KOPT-K1 (cell line): ENCODE measurements at regions not wholly inside any gene's neighbourhood (a gene's known extent, or its start where the extent isn't known, plus 50 kb on each side); places are given as distances from the start of the nearest gene placed in this dataset.
"Not testable (repeated sequence)": the region's sequence is repeated elsewhere in the genome, so short reads cannot be mapped to it uniquely, and the experiment has no call there.

Source experiments
- H3K27ac ChIP-seq: fragments of 200-600 bp; sonication (generic); 2 replicates; pipeline ENCODE4 v1.5.1; 2016; ENCODE audit warnings: antibody characterized with exemption, mild to moderate bottlenecking, low read depth, low read length; ENCODE audit not compliant: poor library complexity, severe bottlenecking
- H3K36me3 ChIP-seq: fragments of 200-600 bp; sonication (generic); 2 replicates; pipeline ENCODE4 v1.5.1; 2017; ENCODE audit warnings: antibody characterized with exemption, mild to moderate bottlenecking, low read length, moderate library complexity; ENCODE audit not compliant: insufficient read depth
- H3K9me3 ChIP-seq: fragments of 200-600 bp; sonication (generic); 2 replicates; pipeline ENCODE4 v1.5.1; 2017; ENCODE audit warnings: antibody characterized with exemption, low read length, mild to moderate bottlenecking; ENCODE audit not compliant: insufficient read depth, poor library complexity, severe bottlenecking

DNA sequence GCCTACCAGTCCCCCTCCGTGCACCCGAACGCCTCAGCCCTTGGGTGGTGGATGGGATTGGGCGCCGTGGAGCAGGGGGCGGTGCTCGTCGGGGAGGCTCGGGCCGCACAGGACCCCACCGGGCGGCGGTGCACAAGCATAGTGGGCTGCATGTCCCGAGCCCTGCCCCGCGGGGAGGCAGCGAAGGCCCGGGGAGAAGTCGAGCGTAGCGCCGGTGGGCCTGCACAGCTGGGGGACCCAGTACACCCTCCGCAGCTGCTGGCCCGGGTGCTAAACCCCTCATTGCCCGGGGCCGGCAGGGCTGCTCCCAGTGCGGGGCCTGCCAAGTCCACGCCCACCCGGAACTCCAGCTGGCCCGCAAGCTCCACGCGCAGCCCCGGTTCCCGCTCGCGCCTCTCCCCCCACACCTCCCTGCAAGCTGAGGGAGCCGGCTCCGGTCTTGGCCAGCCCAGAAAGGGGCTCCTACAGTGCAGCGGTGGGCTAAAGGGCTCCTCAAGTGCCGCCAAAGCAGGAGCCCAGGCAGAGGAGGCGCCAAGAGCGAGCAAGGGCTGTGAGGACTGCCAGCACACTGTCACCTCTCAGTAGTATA, 891.3 kb upstream of the EPHA5 start:
- H3K36me3 ChIP-seq, H3K27ac ChIP-seq, H3K9me3 ChIP-seq: not testable (repeated sequence)

DNA sequence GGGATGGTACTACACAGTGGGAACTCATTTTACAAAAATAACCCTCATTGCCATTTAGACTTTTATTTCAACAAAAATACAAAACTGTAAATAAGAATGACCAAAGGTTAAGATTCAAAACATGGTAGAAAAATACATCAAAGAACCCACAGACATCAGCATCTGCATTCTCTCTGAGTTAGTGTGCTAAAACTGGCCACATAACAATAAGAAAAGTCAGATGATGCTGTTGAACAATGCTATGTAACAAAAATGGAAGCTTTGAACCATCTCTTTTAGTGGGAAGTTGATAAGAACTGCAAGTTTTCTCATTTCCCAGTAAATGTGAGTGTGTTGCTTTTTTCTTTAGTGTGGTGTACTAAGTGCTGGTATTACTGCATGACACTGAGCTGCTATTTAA, 888.4 kb upstream of the EPHA5 start:
- H3K27ac ChIP-seq: no peak overlapping the region
- peaks cover 6% of the 10 kb centered on the region for H3K9me3 ChIP-seq

DNA sequence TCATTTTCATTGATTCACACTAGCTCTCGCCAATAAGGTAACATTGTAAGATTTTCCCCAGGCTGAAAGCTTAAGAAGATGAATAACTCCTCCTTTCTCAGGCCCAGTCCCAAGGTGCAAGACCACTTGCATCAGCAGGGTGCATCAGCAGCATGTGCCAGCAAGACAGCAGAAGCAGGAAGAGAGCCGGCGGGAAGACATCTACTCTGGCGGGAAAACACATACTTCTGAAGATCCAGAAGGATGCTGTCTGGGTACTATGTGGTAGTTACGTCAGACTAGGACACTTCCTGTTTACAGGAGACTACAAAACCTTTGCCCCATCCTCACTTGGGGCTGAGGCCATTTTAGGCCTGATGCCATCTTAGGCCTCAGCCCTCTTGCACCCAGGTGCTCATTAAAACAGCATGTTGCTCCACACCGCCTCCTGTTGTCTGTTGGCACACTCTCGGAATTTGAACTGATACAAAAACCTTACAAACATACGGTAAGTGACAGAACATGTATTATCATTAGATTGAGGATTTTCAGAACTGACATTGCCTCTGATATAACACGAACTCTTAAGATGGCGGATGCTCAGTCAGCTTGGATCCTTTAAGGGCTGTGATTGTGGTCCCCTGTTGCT, 886.5 kb upstream of the EPHA5 start:
- peaks cover 6% of the 10 kb centered on the region for H3K9me3 ChIP-seq

More for the DNA sequence above, 888.4 kb upstream of the EPHA5 start:
- H3K36me3 ChIP-seq: no peaks in the 10 kb centered on the region

DNA sequence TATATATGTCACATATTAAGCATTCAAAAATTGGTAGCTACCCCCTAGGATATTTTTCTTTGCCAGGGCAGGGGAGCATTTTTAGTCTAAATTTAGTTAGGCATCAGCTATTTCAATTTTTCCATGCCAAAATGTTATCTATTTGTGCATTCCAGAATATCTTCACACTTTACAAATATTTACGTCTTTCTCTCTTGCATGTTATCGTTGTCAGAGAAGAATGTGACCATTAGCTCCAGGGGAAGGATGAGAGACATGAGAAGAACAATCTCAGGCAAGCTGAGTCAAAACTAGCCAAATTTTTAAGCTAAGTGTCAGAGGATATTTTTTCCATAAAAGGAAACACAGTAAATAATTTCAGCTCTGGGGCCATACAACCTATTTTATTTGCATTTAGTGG, 885.0 kb upstream of the EPHA5 start:
- Histone ChIP-seq H3K36me3 (no peaks in the 10 kb centered on the region), H3K9me3 (no peaks in the 10 kb centered on the region), H3K27ac (no peak overlapping the region)

More for the DNA sequence above, 886.5 kb upstream of the EPHA5 start:
- H3K27ac ChIP-seq: no peak overlapping the region
- no peaks in the 10 kb centered on the region for H3K36me3 ChIP-seq

DNA sequence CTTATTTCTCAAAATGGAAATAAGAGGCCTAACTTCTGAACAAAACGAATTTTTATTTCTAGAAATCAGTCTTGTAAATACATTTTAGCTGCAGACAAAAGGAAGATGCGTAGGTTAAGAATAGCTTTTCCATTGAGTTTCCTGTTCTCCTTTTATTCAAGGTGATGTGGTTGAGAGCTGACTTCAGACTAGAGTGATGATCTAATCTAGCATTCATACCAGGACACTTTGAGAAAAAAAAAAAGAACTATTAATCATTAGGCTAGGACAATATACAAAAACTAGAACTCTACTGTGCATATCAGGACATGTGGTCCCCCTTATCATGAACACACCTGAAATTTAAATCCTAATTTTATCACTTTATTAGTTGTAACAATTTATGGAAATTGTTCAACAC, 884.5 kb upstream of the EPHA5 start:
- Histone ChIP-seq H3K27ac (no peak overlapping the region), H3K9me3 (no peaks in the 10 kb centered on the region), H3K36me3 (no peaks in the 10 kb centered on the region)

DNA sequence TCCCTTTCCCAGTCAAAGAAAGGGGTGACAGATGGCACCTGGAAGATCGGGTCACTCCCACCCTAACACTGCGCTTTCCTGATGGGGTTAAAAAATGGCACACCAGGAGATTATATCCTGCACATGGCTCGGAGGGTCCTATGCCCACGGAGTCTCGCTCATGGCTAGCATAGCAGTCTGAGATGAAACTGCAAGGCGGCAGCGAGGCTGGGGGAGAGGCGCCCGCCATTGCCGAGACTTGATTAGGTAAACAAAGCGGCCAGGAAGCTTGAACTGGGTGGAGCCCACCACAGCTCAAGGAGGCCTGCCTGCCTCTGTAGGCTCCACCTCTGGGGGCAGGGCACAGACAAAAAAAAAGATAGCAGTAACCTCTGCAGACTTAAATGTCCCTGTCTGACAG, 875.0 kb upstream of the EPHA5 start:
- not testable (repeated sequence) for H3K36me3 ChIP-seq, H3K9me3 ChIP-seq, H3K27ac ChIP-seq

DNA sequence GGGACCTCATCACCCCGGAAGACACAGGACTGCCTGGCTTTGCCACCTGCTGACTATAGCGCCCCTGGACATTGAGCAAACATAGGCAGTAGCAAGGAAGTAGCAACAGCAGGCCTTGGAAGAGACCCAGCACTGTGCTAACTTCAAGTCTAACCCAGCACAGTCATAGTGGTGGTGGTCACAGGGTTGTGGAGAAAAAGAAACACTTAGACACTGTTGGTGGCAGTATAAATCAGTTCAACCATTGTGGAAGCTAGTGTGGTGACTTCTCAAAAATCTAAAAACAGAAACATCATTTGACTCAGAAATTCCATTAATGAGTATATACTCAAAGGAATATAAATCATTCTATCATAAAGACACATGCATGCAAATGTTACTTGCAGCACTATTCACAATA, 874.0 kb upstream of the EPHA5 start:
- no peaks in the 10 kb centered on the region for H3K36me3 ChIP-seq
- no peak overlapping the region for H3K27ac ChIP-seq
- H3K9me3 ChIP-seq: no peaks in the 10 kb centered on the region

DNA sequence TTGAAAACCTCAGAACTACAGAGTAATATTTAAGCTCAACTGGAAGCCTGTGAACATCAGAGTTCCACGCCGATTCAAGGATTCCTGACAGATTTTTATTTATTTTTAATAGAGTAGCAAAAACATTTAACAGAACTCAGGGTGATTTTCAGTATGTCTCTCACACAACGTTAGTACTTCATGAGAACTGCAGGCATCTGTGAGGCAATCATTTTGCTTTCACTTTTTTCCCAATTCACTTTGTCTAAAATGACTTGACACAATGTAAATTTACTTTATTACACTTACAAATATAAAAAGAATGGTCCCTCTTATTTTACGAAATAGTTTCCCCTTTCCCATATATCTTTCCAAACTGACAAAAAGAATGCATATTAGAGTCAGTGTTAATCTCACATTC, 869.5 kb upstream of the EPHA5 start:
- no peaks in the 10 kb centered on the region for H3K36me3 ChIP-seq
- no peak overlapping the region for H3K27ac ChIP-seq
- no peaks in the 10 kb centered on the region for H3K9me3 ChIP-seq

DNA sequence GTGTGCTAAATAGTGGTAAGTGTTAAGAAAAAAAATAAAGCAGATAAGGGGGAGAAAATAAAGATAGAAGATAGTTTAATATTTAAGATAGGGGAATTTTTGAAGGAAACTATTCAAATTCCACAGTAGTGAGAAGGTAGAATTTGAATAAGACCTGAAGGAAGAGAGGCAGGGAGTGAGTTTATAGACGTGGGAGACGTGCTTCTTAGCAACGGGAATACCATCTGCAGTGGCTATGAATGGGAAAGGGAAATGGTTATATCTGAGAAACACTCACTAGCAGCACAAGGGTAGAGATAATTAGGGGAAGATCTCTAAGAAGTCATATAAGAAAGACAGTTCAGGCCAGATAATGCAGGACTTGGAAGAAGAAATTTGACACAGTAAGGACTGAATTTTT, 854.5 kb upstream of the EPHA5 start:
- Histone ChIP-seq H3K9me3 (no peaks in the 10 kb centered on the region), H3K36me3 (no peaks in the 10 kb centered on the region), H3K27ac (no peak overlapping the region)

DNA sequence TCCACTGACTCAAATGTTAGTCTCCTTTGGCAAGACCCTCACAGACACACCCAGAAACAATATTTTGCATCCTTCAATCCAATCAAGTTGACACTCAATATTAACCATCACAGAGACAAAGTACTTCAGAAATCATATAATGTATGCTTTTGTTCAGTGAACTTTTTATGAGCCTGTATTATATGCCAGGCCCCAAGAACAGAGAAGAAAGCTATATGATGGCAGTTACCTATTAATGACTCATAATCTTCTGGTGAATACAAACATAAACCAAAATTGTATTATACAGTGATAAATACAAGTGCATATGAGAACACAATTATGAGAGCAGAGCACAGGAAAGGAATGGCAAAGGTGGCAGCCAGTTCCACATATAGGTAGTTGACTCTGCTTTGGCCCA, 852.0 kb upstream of the EPHA5 start:
- Histone ChIP-seq H3K9me3 (no peaks in the 10 kb centered on the region), H3K36me3 (no peaks in the 10 kb centered on the region), H3K27ac (no peak overlapping the region)

DNA sequence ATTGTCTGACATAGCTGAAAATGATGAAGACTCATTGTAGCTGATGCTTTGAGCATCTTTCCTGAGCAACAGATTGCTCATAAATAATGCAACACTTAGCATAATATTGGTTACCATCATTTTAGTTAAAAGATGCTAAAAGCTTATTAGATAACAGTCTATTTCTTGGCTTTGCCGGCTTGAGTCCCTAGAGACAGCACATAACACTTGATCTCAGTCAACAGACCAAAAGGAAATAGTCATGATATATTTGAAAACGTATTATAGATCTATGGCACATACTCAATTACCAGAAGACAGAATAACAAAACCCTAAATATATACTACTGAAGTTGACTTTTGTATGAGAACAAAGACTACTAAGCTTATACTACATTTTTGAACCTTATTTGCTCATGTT, 846.7 kb upstream of the EPHA5 start:
- Histone ChIP-seq H3K27ac (no peak overlapping the region), H3K9me3 (peaks cover 6% of the 10 kb centered on the region), H3K36me3 (no peaks in the 10 kb centered on the region)

DNA sequence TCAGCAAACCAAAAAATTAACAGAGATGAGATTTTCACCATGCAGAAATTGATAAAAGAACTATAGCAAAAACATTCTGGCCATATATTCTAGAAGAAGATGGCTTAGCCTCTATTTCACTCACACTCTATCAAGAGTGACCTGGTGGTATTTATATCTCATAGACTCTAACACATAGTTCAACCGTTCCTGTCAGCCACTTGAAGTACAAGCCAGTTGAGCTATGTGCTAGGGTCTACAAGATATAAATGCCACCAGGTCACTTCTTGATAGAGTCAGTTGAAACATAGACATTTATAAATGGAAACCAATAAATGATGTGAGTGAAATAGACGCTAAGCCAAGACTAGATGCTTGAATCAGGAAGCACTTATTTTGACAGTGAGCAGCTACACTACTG, 836.7 kb upstream of the EPHA5 start:
- Histone ChIP-seq H3K27ac (no peak overlapping the region), H3K36me3 (no peaks in the 10 kb centered on the region), H3K9me3 (peaks cover 10% of the 10 kb centered on the region)

DNA sequence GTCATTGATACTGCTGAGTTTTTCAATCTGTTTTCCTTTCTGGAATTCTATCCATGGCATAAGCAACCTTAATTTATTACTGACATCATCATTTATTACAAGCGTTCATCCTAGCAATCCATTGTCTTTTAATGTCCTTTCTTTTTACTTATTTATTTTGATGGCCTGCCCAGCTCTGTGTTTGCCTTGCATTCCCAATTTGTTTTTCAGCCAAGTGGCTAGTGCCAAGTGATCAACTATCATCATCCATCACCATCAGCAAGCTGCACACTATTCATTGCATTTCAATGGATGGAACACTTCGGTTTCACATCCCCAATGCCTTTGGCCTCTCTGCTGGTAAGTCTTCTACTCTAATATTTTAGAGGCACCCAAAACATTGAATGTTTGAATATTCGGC, 831.7 kb upstream of the EPHA5 start:
- no peaks in the 10 kb centered on the region for H3K36me3 ChIP-seq
- no peaks in the 10 kb centered on the region for H3K9me3 ChIP-seq
- H3K27ac ChIP-seq: no peak overlapping the region

DNA sequence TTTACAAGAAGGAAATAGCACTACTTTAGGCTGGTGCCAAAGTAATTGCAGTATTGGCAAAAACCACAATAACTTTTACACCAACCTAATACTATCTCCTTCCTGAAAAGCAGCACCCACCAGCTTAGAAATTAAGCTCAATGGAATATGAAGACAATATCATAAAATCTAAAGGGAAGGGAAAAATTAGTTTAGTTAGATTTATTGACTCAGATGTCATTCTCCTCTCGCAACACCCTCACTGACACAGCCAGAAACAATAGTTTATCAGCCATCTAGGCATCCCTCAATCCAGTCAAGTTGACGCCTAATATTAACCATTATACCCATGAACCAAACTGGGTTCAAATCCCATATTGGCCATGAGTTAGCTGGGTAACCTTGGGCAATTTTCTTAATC, 820.4 kb upstream of the EPHA5 start:
- no peak overlapping the region for H3K27ac ChIP-seq
- no peaks in the 10 kb centered on the region for H3K9me3 ChIP-seq
- H3K36me3 ChIP-seq: no peaks in the 10 kb centered on the region

DNA sequence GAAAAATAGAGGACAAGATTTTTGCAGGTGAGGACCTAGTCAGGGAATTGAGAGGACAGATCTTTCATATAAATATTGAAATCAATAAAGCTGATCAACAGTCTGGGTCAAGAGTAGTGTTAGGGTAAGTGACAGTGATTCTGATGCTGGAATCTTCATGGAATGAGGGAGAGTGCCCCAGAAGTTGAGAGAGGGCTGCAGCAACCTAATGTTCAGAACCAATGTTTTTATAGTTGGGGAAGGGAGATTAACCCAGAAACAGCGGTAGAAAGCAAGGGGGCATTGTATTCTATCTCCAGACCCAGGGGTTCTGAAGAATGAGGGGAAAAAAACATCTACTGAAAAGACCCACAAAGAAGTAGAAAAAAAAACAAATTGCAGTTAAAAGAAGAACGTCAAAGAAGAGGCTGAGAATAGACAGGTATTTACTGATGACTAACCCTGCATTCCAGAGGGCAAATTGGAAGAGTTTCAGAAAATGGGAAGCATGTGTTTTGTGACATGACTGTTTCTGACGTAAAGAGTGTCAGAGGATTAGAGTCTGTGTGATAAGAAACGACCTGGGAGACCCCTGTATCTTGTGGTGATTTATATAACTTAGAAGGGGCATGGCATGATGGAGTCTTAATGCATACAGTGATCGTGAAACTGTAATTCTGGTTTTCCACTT, 819.6 kb upstream of the EPHA5 start:
- no peaks in the 10 kb centered on the region for H3K9me3 ChIP-seq
- no peak overlapping the region for H3K27ac ChIP-seq
- no peaks in the 10 kb centered on the region for H3K36me3 ChIP-seq

DNA sequence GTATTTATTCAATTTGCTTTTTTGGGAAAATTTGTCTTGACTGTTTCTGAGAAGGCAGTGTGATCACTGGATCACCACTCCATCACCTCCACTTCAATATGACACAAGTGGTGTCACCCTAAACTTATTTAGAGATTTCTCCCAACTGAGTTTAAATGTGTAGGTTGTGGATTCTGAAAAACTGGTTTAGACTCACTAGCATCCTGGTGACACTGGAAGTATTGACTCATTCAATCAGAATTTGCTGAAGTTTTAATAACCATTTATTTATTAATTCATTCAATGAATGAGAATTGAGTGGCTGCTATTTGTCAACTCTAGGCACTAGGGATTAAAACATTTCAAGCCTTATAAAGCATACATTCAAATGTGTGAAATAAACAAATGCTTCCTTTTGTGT, 819.1 kb upstream of the EPHA5 start:
- Histone ChIP-seq H3K36me3 (no peaks in the 10 kb centered on the region), H3K27ac (no peak overlapping the region), H3K9me3 (no peaks in the 10 kb centered on the region)
